PC-3 (cell line): ENCODE measurements at regions not wholly inside any gene's neighbourhood (a gene's known extent, or its start where the extent isn't known, plus 50 kb on each side); places are given as distances from the start of the nearest gene placed in this dataset.
A peak's percentile ranks its signal among the peaks of the same experiment; 100 is the strongest.

Experiments used
- ATAC-seq: fragments of 200-7000 bp; cut with Tn5 transposase; 2 replicates; pipeline ENCODE4 v1.9.1; 2020; ENCODE audit warnings: mild to moderate bottlenecking, moderate library complexity
- BruUV-seq: library from RNA; stranded (reverse); fragments of 400-500 nt; replicated peaks from 2 replicates; lab custom pipeline; 2021; lab: Mats Ljungman, UMichigan
- CTCF ChIA-PET: fragments of 300-600 bp; sonication (Branson Sonifier 250); formaldehyde crosslinking; loops from one replicate; lab custom pipeline; 2022; ENCODE audit warnings: antibody characterized with exemption; lab: Charles Lee
- POLR2A ChIA-PET: fragments of 300-600 bp; sonication (Branson Sonifier 250); formaldehyde crosslinking; loops from one replicate; lab custom pipeline; 2022; ENCODE audit warnings: antibody characterized with exemption; ENCODE audit not compliant: unreplicated experiment; lab: Charles Lee
- DNase-seq: peaks from one replicate; pipeline ENCODE4 v3.0.0-alpha.2; 2015
- H2AFZ ChIP-seq: fragments of 300-600 bp; sonication (generic); 2 replicates; pipeline ENCODE4 v1.6.0; 2016; ENCODE audit warnings: antibody characterized with exemption, low read length
- H3F3A ChIP-seq: fragments of 300-600 bp; sonication (generic); one replicate; pipeline ENCODE4 v1.6.0; 2017; ENCODE audit warnings: antibody characterized with exemption, low read length, control low read depth, mild to moderate bottlenecking; ENCODE audit not compliant: unreplicated experiment
- H3K27ac ChIP-seq: fragments of 300-600 bp; sonication (generic); 2 replicates; pipeline ENCODE4 v1.5.1; 2016; ENCODE audit warnings: mild to moderate bottlenecking, low read length
- H3K27me3 ChIP-seq: fragments of 300-600 bp; sonication (generic); 2 replicates; pipeline ENCODE4 v1.6.1; 2016; ENCODE audit warnings: low read length, mixed read lengths
- H3K36me3 ChIP-seq: fragments of 300-600 bp; sonication (generic); 2 replicates; pipeline ENCODE4 v1.6.1; 2016; ENCODE audit warnings: low read depth, mixed run types, low read length, mixed read lengths
- H3K4me1 ChIP-seq: fragments of 300-600 bp; sonication (generic); 2 replicates; pipeline ENCODE4 v1.5.1; 2016; ENCODE audit warnings: low read length; ENCODE audit not compliant: insufficient read depth
- H3K4me2 ChIP-seq: fragments of 300-600 bp; sonication (generic); 2 replicates; pipeline ENCODE4 v1.6.0; 2016; ENCODE audit warnings: low read length
- H3K4me3 ChIP-seq: fragments of 300-600 bp; sonication (generic); 2 replicates; pipeline ENCODE4 v1.5.1; 2016; ENCODE audit warnings: mild to moderate bottlenecking, low read length, mixed read lengths
- H3K79me2 ChIP-seq: fragments of 300-600 bp; sonication (generic); 2 replicates; pipeline ENCODE4 v1.6.1; 2017; ENCODE audit warnings: low read length, mixed read lengths
- H3K9ac ChIP-seq: fragments of 300-600 bp; sonication (generic); 2 replicates; pipeline ENCODE4 v1.6.0; 2016; ENCODE audit warnings: mild to moderate bottlenecking, low read length
- H3K9me2 ChIP-seq: fragments of 300-600 bp; sonication (generic); replicated peaks from 2 replicates; pipeline ENCODE4 v1.6.1; 2016; ENCODE audit warnings: mixed run types, low read length, mixed read lengths
- H3K9me3 ChIP-seq: fragments of 300-600 bp; sonication (generic); 2 replicates; pipeline ENCODE4 v1.6.1; 2016; ENCODE audit warnings: low read length, mixed read lengths
- H4K20me1 ChIP-seq: fragments of 300-600 bp; sonication (generic); 2 replicates; pipeline ENCODE4 v1.6.1; 2016; ENCODE audit warnings: low read length, mixed read lengths
- CTCF ChIP-seq: fragments of 300-600 bp; sonication (generic); conservative IDR thresholded peaks from 2 replicates; pipeline ENCODE4 v1.5.1; 2017; ENCODE audit warnings: antibody characterized with exemption, low read depth, mild to moderate bottlenecking, low read length
- EZH2 ChIP-seq: fragments of 300-600 bp; sonication (generic); IDR thresholded peaks from one replicate; pipeline ENCODE4 v1.6.1; 2017; ENCODE audit warnings: antibody characterized with exemption, mild to moderate bottlenecking, low read length; ENCODE audit not compliant: unreplicated experiment
- EZH2phosphoT487 ChIP-seq: fragments of 300-600 bp; sonication (generic); IDR thresholded peaks from 2 replicates; pipeline ENCODE4 v1.6.1; 2018; ENCODE audit warnings: mild to moderate bottlenecking, antibody characterized with exemption, low read length, borderline replicate concordance
- intact Hi-C: fragments of 100-400 bp; cut with micrococcal nuclease; formaldehyde crosslinking; loops from 2 replicates; pipeline ENCODE4 v1.9.0; 2023

GRCh38 chr13:44301639-44302015 lies 72.0 kb upstream of the SERP2 start:
- Histone ChIP-seq H3K27me3 (no peaks in the 10 kb centered on the region), H3F3A (peaks cover 7% of the 10 kb centered on the region), H3K79me2 (no peaks in the 10 kb centered on the region), H3K27ac (peak overlapping the region; percentile 100), H3K4me2 (peak overlapping the region; percentile 24), H3K9me3 (no peaks in the 10 kb centered on the region), H3K4me1 (peaks cover 68% of the 10 kb centered on the region), H2AFZ (no peak overlapping the region), H3K36me3 (no peaks in the 10 kb centered on the region), H3K9me2 (no peaks in the 10 kb centered on the region), H3K4me3 (no peak overlapping the region), H3K9ac (peak overlapping the region; percentile 80), H4K20me1 (no peaks in the 10 kb centered on the region)
- BruUV-seq = TSS peak; percentile 6
- ATAC-seq (no peak), DNase-seq (no peak)
- CTCF ChIA-PET = no interaction called here
- intact Hi-C loops = loop anchor here (1.0 to 10.0 kb wide), 4 partner anchors 12 to 397 kb away; no protein-coding TSS in a partner anchor
- POLR2A ChIA-PET = no interaction called here
- TF ChIP-seq CTCF (no peak), EZH2 (no peak), EZH2phosphoT487 (no peak)

GRCh38 chr13:44302233-44302632 lies 71.4 kb upstream of the SERP2 start:
- no peak overlapping the region for H3K4me3 ChIP-seq
- H4K20me1 ChIP-seq = no peaks in the 10 kb centered on the region
- H3K9me2 ChIP-seq = no peaks in the 10 kb centered on the region
- H3K9ac ChIP-seq = peak overlapping the region; percentile 80
- H3F3A ChIP-seq = peaks cover 7% of the 10 kb centered on the region
- no peaks in the 10 kb centered on the region for H3K79me2 ChIP-seq
- H3K27me3 ChIP-seq = no peaks in the 10 kb centered on the region
- no peak for ATAC-seq
- 0 out of 2 replicates have a peak overlapping the region, but pooled peaks have one; percentile 24 for H3K4me2 ChIP-seq
- H2AFZ ChIP-seq = no peak overlapping the region
- TF ChIP-seq EZH2phosphoT487 = no peak
- TF ChIP-seq EZH2 = no peak
- TF ChIP-seq CTCF = no peak
- ChIA-PET POLR2A (interaction anchor here (0.6 kb wide), 1 partner anchor 39 kb away, joined by 3 read pairs; no protein-coding TSS in a partner anchor), CTCF (no interaction called here)
- no peaks in the 10 kb centered on the region for H3K9me3 ChIP-seq
- intact Hi-C loops = loop anchor here (10.0 kb wide), 1 partner anchor 397 kb away; no protein-coding TSS in a partner anchor
- no peaks in the 10 kb centered on the region for H3K36me3 ChIP-seq
- peak; percentile 58 for DNase-seq
- BruUV-seq = no TSS peak
- peaks cover 74% of the 10 kb centered on the region for H3K4me1 ChIP-seq
- H3K27ac ChIP-seq = peak overlapping the region; percentile 100

- H3K79me2 ChIP-seq = no peaks in the 10 kb centered on the region
- ChIA-PET CTCF (no interaction called here), POLR2A (no interaction called here)
- H2AFZ ChIP-seq = no peak overlapping the region
- H3K9ac ChIP-seq = no peak overlapping the region
- peak overlapping the region; percentile 100 for H3K27ac ChIP-seq
- no peaks in the 10 kb centered on the region for H3K9me3 ChIP-seq
- H3K27me3 ChIP-seq = no peaks in the 10 kb centered on the region
- peaks cover 77% of the 10 kb centered on the region for H3K4me1 ChIP-seq
- no peak overlapping the region for H3K4me3 ChIP-seq
- intact Hi-C loops = loop anchor here (10.0 kb wide), 1 partner anchor 398 kb away; no protein-coding TSS in a partner anchor
- no peak overlapping the region for H3K4me2 ChIP-seq
- no peaks in the 10 kb centered on the region for H3K36me3 ChIP-seq
- peaks cover 7% of the 10 kb centered on the region for H3F3A ChIP-seq
- DNase-seq = no peak
- ATAC-seq = no peak
- TF ChIP-seq EZH2 (no peak), EZH2phosphoT487 (no peak), CTCF (no peak)
- no peaks in the 10 kb centered on the region for H4K20me1 ChIP-seq
- BruUV-seq = no TSS peak
- no peaks in the 10 kb centered on the region for H3K9me2 ChIP-seq
Measured at GRCh38 chr13:44302940-44303575, 70.6 kb upstream of the SERP2 start.
